H1 (cell line): ENCODE measurements at regions not wholly inside any gene's neighbourhood (a gene's known extent, or its start where the extent isn't known, plus 50 kb on each side); places are given as distances from the start of the nearest gene placed in this dataset.

ENCODE experiments used
- CTCF ChIA-PET: fragments of 300-600 bp; sonication (Branson Sonifier 250); formaldehyde crosslinking; loops from one replicate; lab custom pipeline; 2021; ENCODE audit not compliant: partially characterized antibody; lab: Charles Lee
- POLR2A ChIA-PET: fragments of 300-600 bp; sonication (Branson Sonifier 250); formaldehyde crosslinking; loops from one replicate; lab custom pipeline; 2021; ENCODE audit warnings: inconsistent platforms; ENCODE audit not compliant: partially characterized antibody; lab: Charles Lee
- DNase-seq, 2 experiments: peaks; one replicate each; pipeline versions ENCODE4 v3.0.0 to v3.0.0-alpha.2; 2010 to 2022; ENCODE audit warnings: low spot score in 2 of 2, low read depth in 1 of 2, mixed read lengths in 1 of 2
- FAIRE-seq: peaks from 2 replicates; lab custom pipeline; 2011; peaks lifted over from hg19 to GRCh38; lab: Jason Lieb, UNC
- H2AFZ ChIP-seq: 2 replicates; pipeline ENCODE4 v1.8.1; 2012; ENCODE audit warnings: low read length, inconsistent platforms
- H2AK5ac ChIP-seq: 2 replicates; pipeline ENCODE4 v1.6.1; 2013; ENCODE audit warnings: low read depth, low read length
- H2BK120ac ChIP-seq: replicated peaks from 2 replicates; pipeline ENCODE3; 2013; ENCODE audit warnings: low read depth, low read length, inconsistent platforms
- H2BK12ac ChIP-seq: 2 replicates; pipeline ENCODE4 v1.6.1; 2013; ENCODE audit warnings: low read depth, low read length
- H2BK15ac ChIP-seq: 2 replicates; pipeline ENCODE4 v1.6.1; 2013; ENCODE audit warnings: low read length
- H2BK20ac ChIP-seq: 2 replicates; pipeline ENCODE4 v1.6.1; 2013; ENCODE audit warnings: low read length
- H2BK5ac ChIP-seq: 2 replicates; pipeline ENCODE4 v1.6.1; 2013; ENCODE audit warnings: low read depth, low read length
- H3K14ac ChIP-seq: 2 replicates; pipeline ENCODE4 v1.6.1; 2013; ENCODE audit warnings: inconsistent platforms; ENCODE audit not compliant: insufficient read length
- H3K18ac ChIP-seq: 2 replicates; pipeline ENCODE4 v1.6.1; 2013; ENCODE audit warnings: low read length; ENCODE audit errors: extremely low read depth
- H3K23ac ChIP-seq: 2 replicates; pipeline ENCODE4 v1.6.1; 2013; ENCODE audit warnings: inconsistent platforms; ENCODE audit not compliant: insufficient read length
- H3K23me2 ChIP-seq: 2 replicates; pipeline ENCODE4 v1.6.1; 2013; ENCODE audit warnings: low read depth, low read length
- H3K27ac ChIP-seq: 2 replicates; pipeline ENCODE4 v1.6.1; 2011; ENCODE audit warnings: low read depth, low read length, inconsistent platforms
- H3K27me3 ChIP-seq, 4 experiments: replicated peaks in 1 of 4; 1 replicate in 1 of 4; 2 replicates in 3 of 4; pipeline versions ENCODE4 v1.6.1 to v1.8.1; 2011 to 2013; ENCODE audit warnings: low read length in 3 of 4, mild to moderate bottlenecking in 3 of 4, inconsistent platforms in 2 of 4, mixed read lengths in 2 of 4, moderate library complexity in 1 of 4; ENCODE audit not compliant: control insufficient read depth in 3 of 4, insufficient read depth in 3 of 4; ENCODE audit errors: extremely low read depth in 1 of 4
- H3K36me3 ChIP-seq, 4 experiments: 2 replicates each; pipeline versions ENCODE4 v1.6.1 to v1.8.1; 2011 to 2013; ENCODE audit warnings: mild to moderate bottlenecking in 4 of 4, low read length in 3 of 4, moderate library complexity in 2 of 4, control low read depth in 1 of 4, inconsistent platforms in 1 of 4; ENCODE audit not compliant: insufficient read depth in 4 of 4, control insufficient read depth in 2 of 4
- H3K4ac ChIP-seq: replicated peaks from 2 replicates; pipeline ENCODE3; 2013; ENCODE audit warnings: low read length, low read depth, mixed read lengths, inconsistent platforms; ENCODE audit not compliant: insufficient read length
- H3K4me1 ChIP-seq, 4 experiments: replicated peaks in 1 of 4; 1 replicate in 1 of 4; 2 replicates in 3 of 4; pipeline versions ENCODE4 v1.6.1 to v1.8.1; 2011 to 2013; ENCODE audit warnings: low read length in 3 of 4, inconsistent platforms in 2 of 4, mixed read lengths in 1 of 4; ENCODE audit not compliant: insufficient read depth in 4 of 4, control insufficient read depth in 3 of 4
- H3K4me2 ChIP-seq, 2 experiments: 2 replicates each; pipeline versions ENCODE4 v1.6.1 to v1.8.1; 2011 to 2013; ENCODE audit warnings: low read depth in 2 of 2, low read length in 2 of 2, control low read depth in 1 of 2, inconsistent platforms in 1 of 2, mild to moderate bottlenecking in 1 of 2; ENCODE audit not compliant: insufficient read depth in 1 of 2
- H3K4me3 ChIP-seq, 4 experiments: fragments of 200-600, 300-600 bp in 1 of 4; sonication (generic), shearing (Covaris generic), sonication (Bioruptor Twin) in 1 of 4; 2 replicates each; pipeline versions ENCODE4 v1.5.1 to v1.8.1; 2011 to 2016; ENCODE audit warnings: low read length in 4 of 4, low read depth in 3 of 4, control low read depth in 2 of 4, inconsistent platforms in 2 of 4, mild to moderate bottlenecking in 2 of 4, mixed read lengths in 1 of 4, moderate library complexity in 1 of 4; ENCODE audit not compliant: insufficient read depth in 2 of 4; ENCODE audit errors: extremely low read depth in 1 of 4
- H3K56ac ChIP-seq: replicated peaks from 2 replicates; pipeline ENCODE3; 2013; ENCODE audit warnings: low read depth, mild to moderate bottlenecking, mixed read lengths, low read length, inconsistent platforms; ENCODE audit not compliant: insufficient read length
- H3K79me1 ChIP-seq: 2 replicates; pipeline ENCODE4 v1.6.1; 2013; ENCODE audit warnings: low read depth, low read length, control low read depth
- H3K79me2 ChIP-seq, 2 experiments: 2 replicates each; pipeline versions ENCODE4 v1.6.1 to v1.8.1; 2012 to 2013; ENCODE audit warnings: low read length in 2 of 2, mild to moderate bottlenecking in 2 of 2, inconsistent platforms in 1 of 2; ENCODE audit not compliant: insufficient read depth in 2 of 2, control insufficient read depth in 1 of 2
- H3K9ac ChIP-seq, 4 experiments: replicated peaks in 1 of 4; 1 replicate in 1 of 4; 2 replicates in 3 of 4; pipeline versions ENCODE4 v1.6.1 to v1.8.1; 2011 to 2013; ENCODE audit warnings: low read depth in 3 of 4, low read length in 3 of 4, control low read depth in 2 of 4, mild to moderate bottlenecking in 2 of 4, moderate library complexity in 2 of 4, inconsistent platforms in 1 of 4; ENCODE audit errors: extremely low read depth in 1 of 4
- H3K9me3 ChIP-seq, 2 experiments: 2 replicates each; pipeline versions ENCODE4 v1.6.1 to v1.8.1; 2012 to 2013; ENCODE audit warnings: mild to moderate bottlenecking in 2 of 2, moderate library complexity in 2 of 2, control low read depth in 1 of 2, inconsistent platforms in 1 of 2, low read depth in 1 of 2, low read length in 1 of 2, mixed read lengths in 1 of 2; ENCODE audit not compliant: insufficient read depth in 2 of 2
- H4K20me1 ChIP-seq, 2 experiments: replicated peaks in 1 of 2; 2 replicates each; pipeline versions ENCODE3 to v1.8.1; 2011 to 2013; ENCODE audit warnings: inconsistent platforms in 2 of 2, low read length in 2 of 2, mild to moderate bottlenecking in 1 of 2; ENCODE audit not compliant: insufficient read depth in 2 of 2, control insufficient read depth in 1 of 2
- H4K5ac ChIP-seq: 2 replicates; pipeline ENCODE4 v1.6.1; 2013; ENCODE audit warnings: low read length, low read depth, mixed read lengths, inconsistent platforms; ENCODE audit not compliant: insufficient read length
- H4K8ac ChIP-seq: 2 replicates; pipeline ENCODE4 v1.8.0; 2013; ENCODE audit warnings: mild to moderate bottlenecking, moderate library complexity, low read length, inconsistent platforms; ENCODE audit not compliant: insufficient read depth; ENCODE audit errors: extremely low read depth
- H4K91ac ChIP-seq: replicated peaks from 2 replicates; pipeline ENCODE3; 2013; ENCODE audit warnings: low read length, mixed read lengths, inconsistent platforms; ENCODE audit not compliant: insufficient read length
- BACH1 ChIP-seq: IDR thresholded peaks from 2 replicates; pipeline ENCODE4 v1.6.1; 2012; ENCODE audit warnings: low read length, improper control_type of control experiment
- BRCA1 ChIP-seq: IDR thresholded peaks from 2 replicates; pipeline ENCODE4 v1.6.1; 2012; ENCODE audit warnings: low read depth, low read length, improper control_type of control experiment
- CEBPB ChIP-seq: IDR thresholded peaks from 2 replicates; pipeline ENCODE4 v1.6.1; 2012; ENCODE audit warnings: low read depth, low read length
- CHD2 ChIP-seq: IDR thresholded peaks from 2 replicates; pipeline ENCODE4 v1.6.1; 2012; ENCODE audit warnings: low read length, improper control_type of control experiment
- CTBP2 ChIP-seq: IDR thresholded peaks from 2 replicates; pipeline ENCODE4 v1.7.0; 2011; ENCODE audit warnings: borderline replicate concordance, mild to moderate bottlenecking, moderate library complexity, mixed read lengths, low read length; ENCODE audit not compliant: insufficient read depth, insufficient read length
- NANOG ChIP-seq: IDR thresholded peaks from 2 replicates; pipeline ENCODE4 v1.6.1; 2011; ENCODE audit warnings: low read length, low read depth, mild to moderate bottlenecking, inconsistent platforms; ENCODE audit not compliant: insufficient read depth, poor library complexity, severe bottlenecking
- NRF1 ChIP-seq: IDR thresholded peaks from 2 replicates; pipeline ENCODE4 v1.6.1; 2011; ENCODE audit warnings: mild to moderate bottlenecking, low read depth, low read length, improper control_type of control experiment
- PHF8 ChIP-seq: fragments of 200-600 bp; sonication (generic); conservative IDR thresholded peaks from 2 replicates; pipeline ENCODE4 v1.7.1; 2012; ENCODE audit warnings: low read depth, mild to moderate bottlenecking, inconsistent platforms, low read length, moderate library complexity
- RAD21 ChIP-seq, 2 experiments: IDR thresholded peaks in 1 of 2; conservative IDR thresholded peaks in 1 of 2; 2 replicates each; pipeline ENCODE4 v1.6.1; 2011; ENCODE audit warnings: low read depth in 2 of 2, low read length in 2 of 2, improper control_type of control experiment in 1 of 2, inconsistent platforms in 1 of 2, mild to moderate bottlenecking in 1 of 2, moderate library complexity in 1 of 2
- RFX5 ChIP-seq: IDR thresholded peaks from 2 replicates; pipeline ENCODE4 v1.6.1; 2011; ENCODE audit warnings: low read depth, low read length, improper control_type of control experiment, borderline replicate concordance
- RXRA ChIP-seq: IDR thresholded peaks from 2 replicates; pipeline ENCODE4 v1.6.1; 2011; ENCODE audit warnings: low read depth, mild to moderate bottlenecking, low read length, moderate library complexity; ENCODE audit not compliant: insufficient read depth
- SP1 ChIP-seq: IDR thresholded peaks from 2 replicates; pipeline ENCODE4 v1.6.1; 2011; ENCODE audit warnings: low read depth, low read length
- SRF ChIP-seq: IDR thresholded peaks from 2 replicates; pipeline ENCODE4 v1.6.1; 2011; ENCODE audit warnings: mild to moderate bottlenecking, low read depth, low read length, moderate library complexity
- SUZ12 ChIP-seq: fragments of 200-600 bp; sonication (generic); IDR thresholded peaks from 2 replicates; pipeline ENCODE4 v1.6.1; 2012; ENCODE audit warnings: mild to moderate bottlenecking, inconsistent platforms, low read length, moderate library complexity, mixed read lengths
- TBP ChIP-seq: IDR thresholded peaks from 2 replicates; pipeline ENCODE4 v1.6.1; 2011; ENCODE audit warnings: low read depth, low read length, improper control_type of control experiment
- WGBS, 2 experiments: shearing (Covaris generic) in 1 of 2; methylation state at CpG; one replicate each; pipeline versions ENCODE4 v1.1.6 to v1.1.7; 2013 to 2015; ENCODE audit warnings: low lambda C conversion rate in 2 of 2, mixed read lengths in 2 of 2, inconsistent platforms in 1 of 2, low coverage in 1 of 2, missing lambda C conversion rate in 1 of 2; ENCODE audit not compliant: insufficient replicate concordance in 2 of 2, insufficient coverage in 1 of 2, insufficient read length in 1 of 2; ENCODE audit errors: extremely low coverage in 1 of 2, missing lambda C conversion rate in 1 of 2; 5-methylcytosine and 5-hydroxymethylcytosine counted together

- H4K91ac ChIP-seq: no peak overlapping the region
- H2BK120ac ChIP-seq: no peak overlapping the region
- H3K18ac ChIP-seq: no peak overlapping the region
- no peaks in the 10 kb centered on the region for H3K23me2 ChIP-seq
- no peak overlapping the region for H2BK20ac ChIP-seq
- ChIA-PET CTCF (interaction anchor here (0.7 kb wide), 1 partner anchor 824 kb away, joined by 3 read pairs; no protein-coding TSS in a partner anchor), POLR2A (no interaction called here)
- no peak overlapping the region for H4K5ac ChIP-seq
- no peak overlapping the region for H3K27ac ChIP-seq
- H2BK15ac ChIP-seq: no peak overlapping the region
- H3K79me1 ChIP-seq: no peaks in the 10 kb centered on the region
- 95% methylated on average over 4 of the region's 4 CpGs; no CpG with 5 or more reads in 1 of the 2 experiments for WGBS, 2 experiments
- FAIRE-seq: no peak
- H3K9me3 ChIP-seq: no peaks in the 10 kb centered on the region
- H3K14ac ChIP-seq: no peak overlapping the region
- H2AFZ ChIP-seq: no peak overlapping the region
- no peak overlapping the region for H3K4me2 ChIP-seq
- no peak for DNase-seq
- no peak overlapping the region for H2BK5ac ChIP-seq
- H3K4me3 ChIP-seq: no peak overlapping the region
- no peaks in the 10 kb centered on the region for H3K27me3 ChIP-seq
- H3K56ac ChIP-seq: no peak overlapping the region
- H3K4me1 ChIP-seq: no peaks in the 10 kb centered on the region
- H4K20me1 ChIP-seq: no peaks in the 10 kb centered on the region
- no peak overlapping the region for H3K9ac ChIP-seq
- H2AK5ac ChIP-seq: no peak overlapping the region
- no peaks in the 10 kb centered on the region for H3K36me3 ChIP-seq
- no peak overlapping the region for H3K23ac ChIP-seq
- no peak overlapping the region for H4K8ac ChIP-seq
- no peak overlapping the region for H2BK12ac ChIP-seq
- H3K4ac ChIP-seq: no peak overlapping the region
- H3K79me2 ChIP-seq: no peaks in the 10 kb centered on the region
- TF ChIP-seq PHF8 (no peak), CTBP2 (no peak), SP1 (no peak), SUZ12 (no peak), CEBPB (no peak), BACH1 (no peak), RFX5 (no peak), NRF1 (no peak), RXRA (no peak), TBP (no peak), BRCA1 (no peak), RAD21 (IDR thresholded peaks at IDR 0.05 in 1 of 2, conservative IDR thresholded peaks at IDR 0.05 in 1 of 2; ENCODE audit: low read depth in 2 of 2, low read length in 2 of 2) (no peak), SRF (no peak), NANOG (no peak), CHD2 (no peak)
These were observed 248.8 kb upstream of the GRM7 start for GRCh38 chr3:6612034-6612616.
